Erythroblast (primary cell): ENCODE measurements at regions not wholly inside any gene's neighbourhood (a gene's known extent, or its start where the extent isn't known, plus 50 kb on each side); places are given as distances from the start of the nearest gene placed in this dataset.

Source experiments
- DNase-seq, 2 experiments: peaks; one replicate each; lab custom pipeline; 2025; lab: John Stamatoyannopoulos, UW
- GATA1 ChIP-seq: IDR thresholded peaks from 2 replicates; pipeline ENCODE4 v1.6.1; 2011; ENCODE audit warnings: low read depth, mild to moderate bottlenecking, control low read depth, low read length, moderate library complexity
- POLR2A ChIP-seq: IDR thresholded peaks from 2 replicates; pipeline ENCODE4 v1.6.1; 2011; ENCODE audit warnings: mild to moderate bottlenecking, low read length

DNA sequence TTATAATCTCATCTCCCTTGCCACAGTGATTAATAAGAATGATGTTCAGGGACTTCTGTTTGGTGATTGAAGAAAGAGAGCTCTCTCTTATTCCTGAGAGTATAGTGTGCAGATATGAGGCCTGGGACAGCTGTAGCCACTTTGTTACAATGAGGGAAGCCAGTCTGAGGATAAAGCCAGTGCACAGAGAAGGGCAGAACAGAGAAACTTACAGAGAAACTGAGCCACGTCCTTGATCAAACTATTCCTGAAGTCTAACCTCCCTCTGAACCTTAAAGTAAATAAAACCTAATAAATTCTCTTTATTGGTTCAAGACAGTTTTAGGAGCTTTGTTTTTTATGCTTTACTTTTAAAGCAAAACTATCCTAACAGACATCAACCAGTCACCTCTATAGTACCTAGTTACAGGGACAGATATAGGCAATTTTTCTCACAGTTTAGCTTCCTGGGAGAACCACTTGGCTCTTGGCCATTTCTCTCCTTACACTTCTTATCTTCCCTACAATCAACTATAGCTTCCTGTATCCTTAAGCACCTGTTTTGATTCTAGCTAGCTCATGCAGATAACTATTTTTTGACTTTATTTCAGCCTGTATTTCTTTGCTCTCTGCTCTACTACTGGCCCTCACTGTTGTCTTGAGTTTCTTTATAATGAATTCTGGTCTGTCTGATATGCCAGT is 284.4 kb downstream of the SHQ1 start:
- no peak for DNase-seq
- TF ChIP-seq GATA1, result no peak
- TF ChIP-seq POLR2A, result no peak

DNA sequence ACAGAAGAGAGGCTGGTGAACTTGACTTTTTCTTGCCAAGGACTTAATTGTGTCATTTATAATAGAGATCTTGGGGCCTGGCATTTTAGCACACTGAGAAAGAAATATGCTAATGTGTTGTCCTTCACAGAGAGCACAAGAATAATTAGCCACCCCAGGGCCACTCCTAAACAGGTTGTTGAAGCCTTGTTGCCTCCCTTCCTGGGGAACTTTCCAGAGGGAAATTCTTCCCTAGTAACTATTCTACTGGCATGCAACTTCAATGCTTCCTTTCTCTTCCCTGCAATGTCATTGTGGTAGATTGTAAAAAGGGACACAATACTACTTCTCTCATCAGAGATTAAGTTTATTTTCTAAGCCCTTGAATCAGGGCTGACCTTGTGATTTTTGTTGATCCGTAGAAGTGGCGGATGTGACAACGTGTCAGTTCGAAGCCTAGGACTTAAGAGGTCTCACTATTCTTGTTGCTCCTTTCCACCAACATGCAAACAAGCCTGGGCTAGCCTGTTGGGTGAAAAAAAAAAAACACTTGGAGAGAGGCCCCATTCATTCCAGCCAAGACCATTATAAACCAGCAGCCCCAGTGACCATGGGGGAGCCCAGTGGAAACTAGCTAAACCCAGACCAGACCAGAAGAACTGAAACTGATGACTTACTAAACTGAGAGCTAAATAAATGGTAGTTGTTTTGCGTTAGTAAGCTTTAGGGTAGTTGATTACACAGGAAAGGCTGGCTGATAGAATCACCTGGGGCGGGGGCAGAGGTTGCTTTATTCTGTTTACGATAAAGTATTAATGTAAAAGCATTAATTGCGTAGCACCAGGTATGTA is 287.2 kb downstream of the SHQ1 start:
- no peak for TF ChIP-seq GATA1
- no peak for TF ChIP-seq POLR2A
- no peak for DNase-seq

DNA sequence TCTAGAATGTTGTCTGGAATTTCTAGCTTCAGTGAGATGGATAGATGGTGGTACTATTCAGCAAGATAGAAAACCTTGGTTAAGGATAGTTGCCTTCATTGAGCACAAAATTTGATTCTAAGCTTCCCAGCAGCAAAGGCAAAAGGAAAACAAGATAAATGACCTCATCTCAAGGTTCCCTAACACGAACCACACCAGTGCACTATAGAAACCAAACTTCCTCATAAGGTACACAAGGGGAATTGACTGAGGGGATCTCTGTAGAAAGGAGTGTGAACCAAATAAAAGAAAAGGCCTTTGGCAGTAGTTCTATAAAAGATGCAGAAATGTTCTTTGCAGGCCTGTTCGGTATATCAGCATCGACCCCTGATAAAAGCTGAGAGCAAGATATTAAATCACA is 288.9 kb downstream of the SHQ1 start:
- TF ChIP-seq POLR2A (no peak), GATA1 (no peak)
- no peak for DNase-seq

DNA sequence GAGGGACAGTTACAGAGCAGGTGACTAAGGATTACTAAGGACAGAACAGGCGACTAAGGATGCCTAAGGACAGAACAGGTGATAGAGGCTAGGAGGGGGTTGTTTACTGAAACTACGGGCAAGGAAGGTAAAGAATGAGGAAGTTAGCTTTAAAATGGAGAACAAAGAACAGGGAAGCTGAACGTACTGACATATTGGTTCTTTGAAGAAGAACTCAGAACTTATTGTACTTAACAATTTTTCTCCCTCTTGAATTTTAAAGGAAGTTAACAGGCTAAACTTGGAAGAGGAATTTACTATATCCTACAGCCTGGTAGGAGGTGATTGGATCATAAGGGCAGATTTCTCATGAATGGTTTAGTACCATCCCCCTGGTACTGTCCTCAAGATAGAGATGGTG is 290.2 kb downstream of the SHQ1 start:
- DNase-seq, result no peak
- TF ChIP-seq GATA1 (no peak), POLR2A (no peak)

DNA sequence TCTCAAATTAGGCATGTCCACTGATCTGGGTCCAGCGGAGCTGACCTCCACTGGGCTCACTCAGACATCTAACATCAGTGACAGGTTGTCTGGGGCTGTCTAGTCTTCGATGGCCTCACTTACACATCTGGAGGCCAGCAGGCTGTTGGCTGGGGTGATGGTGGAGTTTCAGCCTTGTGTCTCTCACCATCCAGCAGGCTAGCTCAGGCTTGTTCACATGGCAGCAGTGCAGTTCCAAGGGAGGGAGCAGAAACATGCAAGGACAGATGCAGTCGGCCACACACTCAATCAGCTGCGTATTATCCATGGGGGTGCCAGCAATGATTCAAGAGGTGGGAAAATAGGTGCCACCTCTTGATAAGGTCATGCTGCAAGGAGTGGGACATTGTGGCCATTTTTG is 292.5 kb downstream of the SHQ1 start:
- no peak for DNase-seq
- no peak for TF ChIP-seq POLR2A
- no peak for TF ChIP-seq GATA1

DNA sequence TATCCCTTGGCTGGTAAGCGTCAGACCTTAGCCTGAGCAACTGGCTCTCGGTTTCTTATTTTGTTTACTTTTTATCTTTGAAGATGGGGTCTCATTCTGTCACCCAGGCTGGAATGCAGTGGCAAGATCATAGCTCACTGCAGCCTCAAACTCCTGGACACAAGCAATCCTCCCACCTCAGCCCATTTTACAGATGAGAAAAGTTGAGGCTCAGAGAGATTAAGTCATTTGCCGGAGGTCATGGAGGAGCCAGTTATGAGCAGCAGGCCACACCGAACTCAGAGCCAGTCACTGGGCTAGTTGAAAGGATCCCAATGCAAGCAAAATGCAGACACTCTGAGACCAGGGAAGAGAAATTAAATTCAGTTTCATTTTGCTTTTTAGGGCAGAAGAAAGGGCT is 293.6 kb downstream of the SHQ1 start:
- TF ChIP-seq POLR2A, result no peak
- DNase-seq, result no peak

DNA sequence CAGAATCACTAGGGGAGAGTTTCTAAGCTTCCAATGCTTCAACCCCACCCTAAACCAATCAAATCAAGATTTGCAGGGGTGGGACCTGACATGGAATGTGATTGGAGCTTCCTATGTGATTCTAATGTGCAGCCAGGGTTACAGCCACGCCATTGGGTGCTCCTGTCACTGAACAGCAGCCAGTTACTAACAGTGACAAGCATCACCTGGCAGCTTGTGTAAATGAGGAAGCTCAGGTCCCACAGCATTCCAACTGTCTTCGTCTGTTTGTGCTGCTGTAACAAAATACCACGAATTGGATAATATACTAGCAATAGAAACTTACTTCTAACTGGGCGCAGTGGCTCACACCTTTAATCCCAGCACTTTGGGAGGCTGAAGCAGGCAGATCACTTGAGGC is 294.9 kb downstream of the SHQ1 start:
- DNase-seq, result no peak
- TF ChIP-seq POLR2A (no peak), GATA1 (no peak)

DNA sequence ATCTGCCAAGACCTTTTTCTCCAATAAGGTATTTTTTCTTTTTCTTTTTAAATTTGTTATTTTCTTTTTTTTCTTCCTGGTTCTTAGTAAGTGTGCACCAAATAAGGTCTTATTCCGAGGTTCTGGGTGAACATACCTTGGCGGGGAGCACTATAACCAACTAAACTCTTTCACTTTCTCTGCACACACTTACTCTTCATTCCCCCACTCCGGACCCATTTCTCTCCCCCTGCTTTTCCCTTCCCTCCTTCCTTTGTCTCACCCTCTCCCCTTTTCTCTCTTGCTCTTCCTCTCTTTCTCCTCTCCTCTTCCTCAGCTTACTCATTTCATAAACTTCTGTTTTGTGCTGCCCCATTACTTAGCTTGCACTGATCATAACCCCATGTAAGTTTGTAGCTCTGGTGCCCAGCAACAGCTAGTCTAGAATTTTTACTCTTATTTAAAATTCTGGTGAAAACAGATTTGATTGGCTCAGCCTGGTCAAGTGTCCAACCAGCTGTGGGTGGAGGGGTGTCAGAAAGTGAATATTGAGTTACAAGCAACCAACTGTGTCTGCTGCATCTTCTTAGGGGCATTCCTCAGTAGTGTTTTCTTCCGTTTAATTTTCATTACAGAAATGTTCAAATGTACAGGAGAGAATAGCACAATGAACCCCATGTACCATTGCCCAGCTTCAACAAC is 297.5 kb downstream of the SHQ1 start:
- no peak for DNase-seq
- TF ChIP-seq GATA1 (no peak), POLR2A (no peak)

DNA sequence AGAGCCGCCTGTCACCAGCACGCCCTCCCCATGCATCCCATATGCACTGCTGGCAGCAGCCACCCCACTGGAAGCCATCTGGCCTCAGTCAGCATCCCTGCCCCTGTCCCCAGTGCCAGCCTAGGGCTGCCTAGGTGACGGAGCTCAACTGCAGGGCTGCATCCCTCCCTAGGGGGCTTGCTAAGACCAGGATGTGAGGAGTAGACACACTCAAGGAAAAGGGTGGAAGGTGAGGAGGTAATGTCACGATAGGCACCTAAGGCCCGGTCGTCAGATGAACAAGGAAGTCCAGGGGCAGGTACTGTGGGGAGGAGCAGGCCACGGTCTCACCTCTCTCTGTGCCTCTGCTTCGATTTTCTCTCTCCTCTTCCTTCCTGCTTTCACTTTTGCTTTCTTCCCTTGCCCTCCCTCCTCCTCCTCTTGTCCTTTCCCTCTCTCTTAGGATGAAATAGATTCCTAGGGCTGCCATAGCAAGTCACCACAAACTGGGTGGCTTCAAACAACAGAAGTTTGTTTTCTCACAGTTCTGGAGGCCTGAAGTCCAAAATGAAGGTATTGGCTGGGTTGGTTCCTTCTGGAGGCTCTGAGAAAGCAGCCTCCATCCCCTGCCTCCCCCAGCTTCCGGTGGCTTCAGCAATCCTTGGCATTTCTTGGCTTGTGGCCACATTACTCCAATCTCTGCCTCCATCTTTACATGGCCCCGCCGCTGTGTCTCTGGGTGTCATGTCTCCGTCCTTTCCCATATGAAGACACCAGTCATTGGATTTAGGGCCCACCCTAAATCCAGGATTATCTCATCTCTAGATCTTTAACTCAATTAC is 298.3 kb downstream of the SHQ1 start:
- no peak for DNase-seq
- TF ChIP-seq POLR2A (no peak), GATA1 (no peak)

DNA sequence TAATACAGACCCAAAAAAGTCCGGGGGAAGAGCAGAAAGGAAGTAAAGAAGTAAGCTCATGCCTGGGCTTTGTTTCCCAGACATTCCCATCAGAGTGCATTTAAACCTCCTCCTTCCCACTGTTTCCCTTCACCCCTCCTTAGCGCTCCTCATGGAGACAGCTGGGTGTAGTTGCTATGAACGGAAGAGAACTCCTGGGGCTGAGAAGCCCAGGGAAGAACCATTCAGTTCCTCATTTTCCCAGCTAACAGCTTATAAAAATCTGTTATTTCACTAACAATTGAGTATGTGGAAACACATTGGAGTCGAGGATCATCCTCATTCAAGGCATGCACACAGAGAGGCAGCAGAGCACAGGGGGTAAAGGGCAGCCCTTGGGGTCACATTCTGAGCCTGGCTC is 299.3 kb downstream of the SHQ1 start:
- TF ChIP-seq GATA1 (no peak), POLR2A (no peak)
- no peak for DNase-seq

DNA sequence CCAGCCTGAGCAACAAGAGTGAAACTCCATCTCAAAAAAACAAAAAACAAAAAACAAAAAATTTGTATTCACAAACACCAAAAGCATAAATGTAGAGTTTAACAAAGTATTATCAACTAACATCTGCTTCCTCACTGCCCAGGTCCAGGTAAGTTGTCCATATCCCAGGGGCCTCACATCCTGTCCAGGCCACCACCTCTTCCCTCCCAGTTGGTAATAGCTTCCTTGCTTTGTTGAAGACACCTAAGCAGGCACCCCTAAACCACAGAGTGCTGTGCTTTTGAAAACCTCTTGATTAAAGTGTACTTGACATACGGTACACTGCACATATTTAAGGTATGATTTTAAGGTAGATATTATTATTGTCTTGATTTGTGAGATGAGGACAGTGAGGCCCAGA is 299.8 kb downstream of the SHQ1 start:
- TF ChIP-seq GATA1 (no peak), POLR2A (no peak)
- no peak for DNase-seq

DNA sequence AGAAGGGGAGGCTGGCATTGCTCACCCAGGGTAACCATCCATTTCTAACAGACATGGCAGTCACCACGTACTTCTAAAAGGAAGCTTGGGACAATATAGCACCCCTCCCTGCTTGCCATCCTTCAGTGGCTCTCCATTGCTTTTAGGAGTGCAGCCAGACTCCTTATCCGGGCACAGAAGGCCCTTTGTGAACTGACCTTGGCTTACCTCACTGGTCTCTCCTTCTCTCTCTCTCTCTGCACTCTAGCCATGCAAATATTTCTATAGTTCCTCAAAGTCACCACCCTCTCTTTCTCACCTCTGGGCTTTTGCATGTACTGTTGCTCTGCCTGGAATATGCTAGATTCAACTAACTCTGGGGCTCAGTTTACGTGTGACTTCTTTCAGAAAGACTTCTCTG is 301.1 kb downstream of the SHQ1 start:
- no peak for TF ChIP-seq POLR2A
- no peak for TF ChIP-seq GATA1
- DNase-seq, result no peak

DNA sequence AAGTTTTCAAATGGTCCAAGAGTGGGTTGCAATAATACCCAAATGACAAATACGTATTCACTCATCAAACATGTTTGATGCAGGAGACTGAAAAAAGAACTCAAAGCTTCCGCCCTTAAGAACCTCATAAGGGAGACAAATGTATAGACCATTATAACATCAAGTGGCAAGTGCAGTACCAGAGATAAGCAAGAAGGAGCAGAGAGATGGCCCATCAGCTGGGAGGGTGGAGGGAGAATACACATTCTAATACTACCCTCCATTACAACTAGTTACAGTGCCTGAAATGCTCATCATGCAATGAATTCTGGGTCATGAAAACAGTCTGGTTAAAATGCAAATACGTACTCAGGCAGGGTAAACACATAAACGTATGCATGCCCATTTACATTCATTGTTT is 304.0 kb downstream of the SHQ1 start:
- no peak for TF ChIP-seq POLR2A
- TF ChIP-seq GATA1, result no peak
- DNase-seq, result peak; percentile 26 to 64

DNA sequence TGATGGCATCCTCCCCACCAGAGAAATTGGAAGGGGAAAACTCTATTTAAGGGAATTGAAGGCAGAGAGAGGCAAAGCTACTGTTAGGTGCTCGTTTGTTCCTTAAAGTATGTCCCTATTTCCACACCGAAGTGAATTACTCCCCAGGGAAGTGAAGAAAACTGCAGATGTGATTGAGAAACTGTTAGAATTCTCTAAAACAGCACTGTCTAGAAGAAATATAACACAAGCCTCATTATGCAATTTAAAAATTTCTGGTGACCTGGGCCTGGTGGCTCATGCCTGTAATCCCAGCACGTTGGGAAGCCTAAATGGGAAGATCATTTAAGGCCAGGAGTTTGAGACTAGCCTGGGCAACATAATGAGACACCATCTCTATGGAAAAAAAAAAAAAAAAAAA is 305.0 kb downstream of the SHQ1 start:
- TF ChIP-seq POLR2A (no peak), GATA1 (no peak)
- no peak for DNase-seq
